ENCODE measurements at regions not wholly inside any gene's neighbourhood (a gene's known extent, or its start where the extent isn't known, plus 50 kb on each side); places are given as distances from the start of the nearest gene placed in this dataset.

DNA sequence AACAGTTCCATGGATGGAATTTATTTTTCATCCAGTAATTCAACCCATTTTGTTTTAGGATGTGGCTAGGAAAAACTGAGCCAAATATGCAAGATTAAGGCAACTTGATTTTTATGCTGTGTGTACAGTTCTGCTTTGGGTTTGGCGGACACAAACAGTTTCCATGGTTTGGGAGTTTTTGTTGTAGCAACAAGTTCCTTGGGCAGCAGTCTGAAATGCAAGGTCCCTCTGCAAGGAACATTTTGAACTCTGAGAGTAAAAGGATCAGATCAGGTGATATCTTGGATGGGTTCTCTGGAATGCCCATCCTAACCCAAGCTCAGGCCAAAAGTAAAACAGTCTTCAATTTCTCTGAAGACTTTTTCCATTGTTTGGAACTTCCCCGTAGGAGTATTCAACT lies 161.2 kb downstream of the TMX1 start:
- no peaks in the 10 kb centered on the region for H3K9me3 ChIP-seq (ENCODE audit: insufficient read depth, low read length, severe bottlenecking)
- no peak overlapping the region for H3K4me3 ChIP-seq (ENCODE audit: low read depth in 1 of 2, low read length in 2 of 2)
- ATAC-seq (ENCODE audit: insufficient read depth, low read depth) (no peak), DNase-seq (no peak)
- no peak overlapping the region for H2AFZ ChIP-seq (ENCODE audit: low read depth, low read length)
- H3K4me1 ChIP-seq (ENCODE audit: insufficient read depth, low read length): no peaks in the 10 kb centered on the region
- no peaks in the 10 kb centered on the region for H3K36me3 ChIP-seq (ENCODE audit: insufficient read depth, low read length)
- no peak overlapping the region for H3K27ac ChIP-seq (ENCODE audit: low read length)
- TF ChIP-seq, protein P1, sequence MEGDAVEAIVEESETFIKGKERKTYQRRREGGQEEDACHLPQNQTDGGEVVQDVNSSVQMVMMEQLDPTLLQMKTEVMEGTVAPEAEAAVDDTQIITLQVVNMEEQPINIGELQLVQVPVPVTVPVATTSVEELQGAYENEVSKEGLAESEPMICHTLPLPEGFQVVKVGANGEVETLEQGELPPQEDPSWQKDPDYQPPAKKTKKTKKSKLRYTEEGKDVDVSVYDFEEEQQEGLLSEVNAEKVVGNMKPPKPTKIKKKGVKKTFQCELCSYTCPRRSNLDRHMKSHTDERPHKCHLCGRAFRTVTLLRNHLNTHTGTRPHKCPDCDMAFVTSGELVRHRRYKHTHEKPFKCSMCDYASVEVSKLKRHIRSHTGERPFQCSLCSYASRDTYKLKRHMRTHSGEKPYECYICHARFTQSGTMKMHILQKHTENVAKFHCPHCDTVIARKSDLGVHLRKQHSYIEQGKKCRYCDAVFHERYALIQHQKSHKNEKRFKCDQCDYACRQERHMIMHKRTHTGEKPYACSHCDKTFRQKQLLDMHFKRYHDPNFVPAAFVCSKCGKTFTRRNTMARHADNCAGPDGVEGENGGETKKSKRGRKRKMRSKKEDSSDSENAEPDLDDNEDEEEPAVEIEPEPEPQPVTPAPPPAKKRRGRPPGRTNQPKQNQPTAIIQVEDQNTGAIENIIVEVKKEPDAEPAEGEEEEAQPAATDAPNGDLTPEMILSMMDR (IDR thresholded peaks at IDR 0.05; ENCODE audit: borderline replicate concordance, extremely low read depth, low read length, poor library complexity, severe bottlenecking): no peak
- no peak for TF ChIP-seq EZH2 (IDR thresholded peaks at IDR 0.05; ENCODE audit: borderline replicate concordance, low read depth, low read length, severe bottlenecking)
- H3K9ac ChIP-seq (ENCODE audit: low read depth, low read length): no peak overlapping the region
- no peak overlapping the region for H3K4me2 ChIP-seq (ENCODE audit: insufficient read depth, low read length)
- H3K27me3 ChIP-seq (ENCODE audit: insufficient read depth, low read length, poor library complexity): no peaks in the 10 kb centered on the region
- H3K79me2 ChIP-seq (ENCODE audit: insufficient read depth, low read length): no peaks in the 10 kb centered on the region
- no peaks in the 10 kb centered on the region for H4K20me1 ChIP-seq (ENCODE audit: insufficient read depth, low read length)

DNA sequence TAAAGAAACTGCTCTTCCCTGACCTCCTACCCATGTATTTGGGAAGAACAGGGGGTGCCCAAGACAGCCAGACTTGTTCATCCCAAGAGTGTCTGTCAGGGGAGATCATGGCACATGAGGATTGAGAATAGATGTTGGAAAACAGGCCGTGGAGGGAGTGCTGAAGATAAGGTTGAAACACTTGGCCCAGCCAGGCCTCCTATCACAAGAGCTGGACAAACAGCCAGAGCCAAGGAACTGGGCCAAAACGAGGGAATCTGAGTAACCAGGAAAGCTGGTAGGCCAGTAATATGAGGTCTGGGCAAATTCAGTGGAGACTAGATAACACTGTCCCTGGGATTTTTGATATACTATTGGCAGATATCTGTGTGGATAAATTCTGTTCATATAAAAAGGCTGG lies 161.7 kb downstream of the TMX1 start:
- Histone ChIP-seq H3K36me3 (ENCODE audit: insufficient read depth, low read length) (no peaks in the 10 kb centered on the region), H3K79me2 (ENCODE audit: insufficient read depth, low read length) (no peaks in the 10 kb centered on the region), H3K27me3 (ENCODE audit: insufficient read depth, low read length, poor library complexity) (no peaks in the 10 kb centered on the region), H3K4me2 (ENCODE audit: insufficient read depth, low read length) (no peak overlapping the region), H3K9me3 (ENCODE audit: insufficient read depth, low read length, severe bottlenecking) (no peaks in the 10 kb centered on the region), H3K4me3 (ENCODE audit: low read depth in 1 of 2, low read length in 2 of 2) (no peak overlapping the region), H4K20me1 (ENCODE audit: insufficient read depth, low read length) (no peaks in the 10 kb centered on the region), H3K4me1 (ENCODE audit: insufficient read depth, low read length) (no peaks in the 10 kb centered on the region), H2AFZ (ENCODE audit: low read depth, low read length) (no peak overlapping the region; the same call in 1 of the 2 replicates), H3K27ac (ENCODE audit: low read length) (no peak overlapping the region), H3K9ac (ENCODE audit: low read depth, low read length) (no peak overlapping the region)
- TF ChIP-seq EZH2 (IDR thresholded peaks at IDR 0.05; ENCODE audit: borderline replicate concordance, low read depth, low read length, severe bottlenecking): no peak
- TF ChIP-seq, protein P1 (IDR thresholded peaks at IDR 0.05; ENCODE audit: borderline replicate concordance, extremely low read depth, low read length, poor library complexity, severe bottlenecking): no peak
- DNase-seq (no peak), ATAC-seq (ENCODE audit: insufficient read depth, low read depth) (no peak)

DNA sequence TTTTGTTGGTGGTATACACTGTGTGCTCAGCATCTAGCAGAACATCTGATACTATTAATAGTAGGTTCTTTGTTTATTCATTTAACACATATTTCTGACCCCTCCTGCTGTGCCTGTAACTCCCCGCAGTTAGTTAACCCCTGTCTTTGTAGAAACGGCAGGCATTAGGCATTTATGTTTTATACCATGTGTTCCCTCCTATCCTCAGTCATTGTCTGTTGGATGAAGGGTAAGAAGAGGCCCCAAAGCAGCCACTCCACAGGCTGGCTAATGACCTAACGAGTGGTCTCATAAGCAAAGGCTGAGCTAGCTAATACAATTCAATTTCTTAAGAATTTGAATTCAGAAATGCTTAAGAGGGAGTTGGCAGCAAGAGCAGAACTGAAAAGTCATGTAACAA lies 170.8 kb downstream of the TMX1 start:
- no peak for DNase-seq
- no peak for TF ChIP-seq EZH2 (IDR thresholded peaks at IDR 0.05; ENCODE audit: borderline replicate concordance, low read depth, low read length, severe bottlenecking)
- TF ChIP-seq, protein P1 (IDR thresholded peaks at IDR 0.05; ENCODE audit: borderline replicate concordance, extremely low read depth, low read length, poor library complexity, severe bottlenecking): no peak
- H2AFZ ChIP-seq (ENCODE audit: low read depth, low read length): no peak overlapping the region
- H3K27me3 ChIP-seq (ENCODE audit: insufficient read depth, low read length, poor library complexity): no peaks in the 10 kb centered on the region
- H3K36me3 ChIP-seq (ENCODE audit: insufficient read depth, low read length): no peaks in the 10 kb centered on the region
- H3K27ac ChIP-seq (ENCODE audit: low read length): no peak overlapping the region
- no peak for ATAC-seq (ENCODE audit: insufficient read depth, low read depth)
- no peaks in the 10 kb centered on the region for H4K20me1 ChIP-seq (ENCODE audit: insufficient read depth, low read length)
- H3K4me1 ChIP-seq (ENCODE audit: insufficient read depth, low read length): no peaks in the 10 kb centered on the region
- H3K4me2 ChIP-seq (ENCODE audit: insufficient read depth, low read length): no peak overlapping the region
- no peaks in the 10 kb centered on the region for H3K9me3 ChIP-seq (ENCODE audit: insufficient read depth, low read length, severe bottlenecking)
- no peak overlapping the region for H3K9ac ChIP-seq (ENCODE audit: low read depth, low read length)
- no peaks in the 10 kb centered on the region for H3K79me2 ChIP-seq (ENCODE audit: insufficient read depth, low read length)
- H3K4me3 ChIP-seq (ENCODE audit: low read depth in 1 of 2, low read length in 2 of 2): no peak overlapping the region

DNA sequence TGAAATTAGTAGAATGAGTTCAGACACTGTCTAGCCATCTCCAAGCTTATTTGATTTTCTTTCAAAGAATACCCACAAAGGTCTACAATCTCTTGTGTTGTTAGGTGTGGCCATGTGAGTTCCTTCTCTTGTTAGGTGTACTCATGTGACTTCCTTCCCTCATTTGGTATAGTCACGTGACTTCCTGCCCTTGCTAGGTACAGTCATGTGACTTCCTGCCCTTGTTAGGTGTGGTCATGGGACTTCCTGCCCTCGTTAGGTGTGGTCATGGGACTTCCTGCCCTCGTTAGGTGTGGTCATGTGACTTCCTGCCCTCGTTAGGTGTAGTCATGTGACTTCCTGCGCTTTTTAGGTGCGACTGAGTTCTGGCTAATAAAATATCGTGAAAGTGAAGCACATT lies 179.6 kb downstream of the TMX1 start:
- Histone ChIP-seq H3K27me3 (ENCODE audit: insufficient read depth, low read length, poor library complexity) (no peaks in the 10 kb centered on the region), H4K20me1 (ENCODE audit: insufficient read depth, low read length) (no peaks in the 10 kb centered on the region), H3K4me3 (ENCODE audit: low read depth in 1 of 2, low read length in 2 of 2) (peak overlapping the region in 1 of 2 experiments; percentile 21; a peak in 1 of 4 replicates), H2AFZ (ENCODE audit: low read depth, low read length) (0 out of 2 replicates have a peak overlapping the region, but pooled peaks have one; percentile 37), H3K36me3 (ENCODE audit: insufficient read depth, low read length) (no peaks in the 10 kb centered on the region), H3K9ac (ENCODE audit: low read depth, low read length) (no peak overlapping the region), H3K9me3 (ENCODE audit: insufficient read depth, low read length, severe bottlenecking) (peaks cover 19% of the 10 kb centered on the region), H3K4me1 (ENCODE audit: insufficient read depth, low read length) (peaks cover 9% of the 10 kb centered on the region), H3K4me2 (ENCODE audit: insufficient read depth, low read length) (no peak overlapping the region), H3K27ac (ENCODE audit: low read length) (peak overlapping the region; percentile 60), H3K79me2 (ENCODE audit: insufficient read depth, low read length) (no peaks in the 10 kb centered on the region)
- ATAC-seq (ENCODE audit: insufficient read depth, low read depth): peak; percentile 44; the same call in 2 of the 3 replicates
- peak; percentile 55 for DNase-seq
- no peak for TF ChIP-seq EZH2 (IDR thresholded peaks at IDR 0.05; ENCODE audit: borderline replicate concordance, low read depth, low read length, severe bottlenecking)
- TF ChIP-seq, protein P1 (IDR thresholded peaks at IDR 0.05; ENCODE audit: borderline replicate concordance, extremely low read depth, low read length, poor library complexity, severe bottlenecking): no peak
